K562 (cell line): ENCODE measurements at regions not wholly inside any gene's neighbourhood (a gene's known extent, or its start where the extent isn't known, plus 50 kb on each side); places are given as distances from the start of the nearest gene placed in this dataset.

Experiments used
- ATAC-seq: fragments of 200-7000 bp; cut with Tn5 transposase; 3 replicates; pipeline ENCODE4 v1.9.1; 2020; ENCODE audit warnings: moderate library complexity
- BruUV-seq: library from RNA; stranded (reverse); fragments of 400-500 nt; replicated peaks from 2 replicates; lab custom pipeline; 2021; lab: Mats Ljungman, UMichigan
- CTCF ChIA-PET: fragments of 300-600 bp; formaldehyde crosslinking; extraction: SDS; loops from one replicate; lab custom pipeline; 2021; ENCODE audit warnings: low intra/inter-chr PET ratio; lab: Yijun Ruan, JAX
- POLR2A ChIA-PET: fragments of 300-600, 350-650 bp; sonication (Branson Sonifier 250); formaldehyde crosslinking; extraction: SDS; loops from one replicate; lab custom pipeline; 2021; ENCODE audit warnings: antibody characterized with exemption, inconsistent platforms; lab: Yijun Ruan, JAX
- DNase-seq, 4 experiments: peaks; one replicate each; pipeline versions ENCODE4 v3.0.0 to v3.0.0-alpha.2; 2011 to 2018; ENCODE audit warnings: low spot score in 3 of 4, mixed read lengths in 3 of 4; ENCODE audit errors: extremely low read depth in 1 of 4
- FAIRE-seq: peaks from 2 replicates; lab custom pipeline; 2011; peaks lifted over from hg19 to GRCh38; lab: Jason Lieb, UNC
- H2AFZ ChIP-seq: 2 replicates; pipeline ENCODE4 v1.6.0; 2011; ENCODE audit warnings: low read depth, low read length, control low read depth, inconsistent platforms
- H3K27ac ChIP-seq: fragments of 200-600 bp; 3 replicates; pipeline ENCODE4 v1.8.0; 2011; ENCODE audit warnings: low read depth, mild to moderate bottlenecking, control low read depth, inconsistent platforms, low read length, moderate library complexity, mixed read lengths; ENCODE audit errors: extremely low read depth
- H3K27me3 ChIP-seq, 2 experiments: fragments of 300-600 bp in 1 of 2; 2 replicates in 1 of 2; 3 replicates in 1 of 2; pipeline versions ENCODE4 v1.6.0 to v1.8.0; 2011; ENCODE audit warnings: inconsistent platforms in 2 of 2, low read length in 2 of 2, mild to moderate bottlenecking in 1 of 2, mixed read lengths in 1 of 2, moderate library complexity in 1 of 2; ENCODE audit not compliant: control insufficient read depth in 2 of 2, insufficient read depth in 2 of 2
- H3K36me3 ChIP-seq: fragments of 300-600 bp; 3 replicates; pipeline ENCODE4 v1.8.0; 2011; ENCODE audit warnings: mild to moderate bottlenecking, low read length, inconsistent platforms; ENCODE audit not compliant: control insufficient read depth, insufficient read depth
- H3K4me1 ChIP-seq, 2 experiments: fragments of 200-600 bp in 1 of 2; replicated peaks in 1 of 2; 2 replicates in 1 of 2; 3 replicates in 1 of 2; pipeline versions ENCODE4 v1.5.1 to v1.8.0; 2011; ENCODE audit warnings: inconsistent platforms in 2 of 2, low read length in 2 of 2, mild to moderate bottlenecking in 1 of 2, mixed read lengths in 1 of 2, moderate library complexity in 1 of 2; ENCODE audit not compliant: control insufficient read depth in 2 of 2, insufficient read depth in 2 of 2
- H3K4me2 ChIP-seq: 2 replicates; pipeline ENCODE4 v1.6.1; 2011; ENCODE audit warnings: low read length, control low read depth, inconsistent platforms, mixed read lengths; ENCODE audit not compliant: insufficient read depth
- H3K4me3 ChIP-seq: fragments of 200-600 bp; sonication (generic), shearing (Covaris generic); 2 replicates; pipeline ENCODE4 v1.5.1; 2016; ENCODE audit warnings: control low read depth, inconsistent platforms
- H3K79me2 ChIP-seq: fragments of 200-600 bp; 3 replicates; pipeline ENCODE4 v1.8.0; 2011; ENCODE audit warnings: low read length, inconsistent platforms; ENCODE audit not compliant: control insufficient read depth, insufficient read depth
- H3K9ac ChIP-seq, 2 experiments: 2 replicates each; pipeline versions ENCODE4 v1.6.0 to v1.6.1; 2011; ENCODE audit warnings: low read depth in 2 of 2, low read length in 2 of 2, control low read depth in 1 of 2, inconsistent platforms in 1 of 2, mild to moderate bottlenecking in 1 of 2, mixed read lengths in 1 of 2; ENCODE audit not compliant: insufficient read depth in 1 of 2
- H3K9me1 ChIP-seq: one replicate; pipeline ENCODE4 v1.6.0; 2011; ENCODE audit warnings: inconsistent platforms, mild to moderate bottlenecking, low read length, moderate library complexity; ENCODE audit not compliant: control insufficient read depth, insufficient read depth
- H3K9me3 ChIP-seq: replicated peaks from 2 replicates; pipeline ENCODE4 v1.5.1; 2011; ENCODE audit warnings: low read depth, low read length, inconsistent platforms; ENCODE audit not compliant: control insufficient read depth, insufficient read depth
- H4K20me1 ChIP-seq: replicated peaks from 2 replicates; pipeline ENCODE4 v1.6.1; 2011; ENCODE audit warnings: low read length, inconsistent platforms, mixed read lengths; ENCODE audit not compliant: control insufficient read depth, insufficient read depth
- CAMTA2 ChIP-seq: fragments of 250-450 bp; sonication (Bioruptor Pico); conservative IDR thresholded peaks from 2 replicates; pipeline ENCODE4 v1.5.1; 2022
- FOXA1 ChIP-seq: fragments of 450-650 bp; IDR thresholded peaks from 2 replicates; pipeline ENCODE4 v1.6.1; 2016; ENCODE audit warnings: mild to moderate bottlenecking, borderline replicate concordance
- MCM5 ChIP-seq: fragments of 450-650 bp; IDR thresholded peaks from 2 replicates; pipeline ENCODE4 v1.6.1; 2016; ENCODE audit warnings: low read depth
- NCOA1 ChIP-seq: fragments of 450-650 bp; IDR thresholded peaks from 2 replicates; pipeline ENCODE4 v1.6.1; 2016; ENCODE audit warnings: low read depth
- NCOA4 ChIP-seq: fragments of 450-650 bp; IDR thresholded peaks from 2 replicates; pipeline ENCODE4 v1.6.1; 2018; ENCODE audit warnings: mild to moderate bottlenecking; ENCODE audit not compliant: partially characterized antibody
- SAP30 ChIP-seq: fragments of 200-600 bp; sonication (generic); IDR thresholded peaks from 2 replicates; pipeline ENCODE4 v1.6.1; 2012; ENCODE audit warnings: borderline replicate concordance, low read depth, mild to moderate bottlenecking, moderate library complexity, low read length, control low read depth, inconsistent platforms; ENCODE audit not compliant: insufficient read depth, poor library complexity, severe bottlenecking
- SLC30A9 ChIP-seq: fragments of 250-450 bp; sonication (Bioruptor Pico); IDR thresholded peaks from 2 replicates; pipeline ENCODE4 v1.8.0; 2022; ENCODE audit warnings: mild to moderate bottlenecking, moderate library complexity
- SMARCE1 ChIP-seq: fragments of 450-650 bp; IDR thresholded peaks from 2 replicates; pipeline ENCODE4 v1.7.1; 2016; ENCODE audit warnings: mild to moderate bottlenecking
- TAF7 ChIP-seq: fragments of 450-650 bp; IDR thresholded peaks from 2 replicates; pipeline ENCODE4 v1.6.1; 2016; ENCODE audit warnings: missing genetic modification characterization, missing compliant biosample characterization
- ZEB2 ChIP-seq: fragments of 450-650 bp; IDR thresholded peaks from 2 replicates; pipeline ENCODE4 v1.6.1; 2016
- ZNF263 ChIP-seq: sonication (generic); formaldehyde crosslinking; IDR thresholded peaks from 2 replicates; pipeline ENCODE4 v1.8.0; 2022; ENCODE audit warnings: mild to moderate bottlenecking, missing genetic modification reagents, borderline replicate concordance
- ZNF316 ChIP-seq: fragments of 450-650 bp; IDR thresholded peaks from 2 replicates; pipeline ENCODE4 v1.6.1; 2016
- ZNF609 ChIP-seq: sonication (generic); formaldehyde crosslinking; IDR thresholded peaks from 2 replicates; pipeline ENCODE4 v1.8.1; 2023; ENCODE audit warnings: missing genetic modification reagents, mild to moderate bottlenecking, borderline replicate concordance
- ZNF644 ChIP-seq: fragments of 200-800 bp; sonication (Bioruptor generic); IDR thresholded peaks from 2 replicates; pipeline ENCODE4 v1.6.1; 2016; ENCODE audit warnings: low read depth, missing genetic modification characterization, missing compliant biosample characterization
- ZNF766 ChIP-seq: fragments of 200-800 bp; sonication (Bioruptor generic); conservative IDR thresholded peaks from 2 replicates; pipeline ENCODE4 v1.6.1; 2016; ENCODE audit warnings: missing genetic modification characterization, missing compliant biosample characterization
- ZNF77 ChIP-seq: fragments of 250-450 bp; sonication (Bioruptor Pico); IDR thresholded peaks from 2 replicates; pipeline ENCODE4 v1.5.0; 2020
- ZNF785 ChIP-seq: fragments of 250-450 bp; sonication (Bioruptor Pico); IDR thresholded peaks from 2 replicates; pipeline ENCODE4 v1.4.0; 2020; ENCODE audit warnings: mild to moderate bottlenecking
- WGBS: fragments of 100-300 bp; shearing (Covaris generic); methylation state at CpG from one replicate; pipeline ENCODE4 v1.1.6; 2016; ENCODE audit warnings: low coverage, mixed read lengths; ENCODE audit not compliant: insufficient coverage; ENCODE audit errors: missing lambda C conversion rate; 5-methylcytosine and 5-hydroxymethylcytosine counted together
- in situ Hi-C: fragments of 300-500 bp; cut with MboI; formaldehyde crosslinking; loops from 4 replicates; pipeline ENCODE4 v1.15.0; 2018; ENCODE audit warnings: inconsistent platforms, mixed read lengths
- intact Hi-C: fragments of 100-400 bp; cut with micrococcal nuclease; formaldehyde crosslinking; loops from 2 replicates; pipeline ENCODE4 v1.14.2; 2022

DNA sequence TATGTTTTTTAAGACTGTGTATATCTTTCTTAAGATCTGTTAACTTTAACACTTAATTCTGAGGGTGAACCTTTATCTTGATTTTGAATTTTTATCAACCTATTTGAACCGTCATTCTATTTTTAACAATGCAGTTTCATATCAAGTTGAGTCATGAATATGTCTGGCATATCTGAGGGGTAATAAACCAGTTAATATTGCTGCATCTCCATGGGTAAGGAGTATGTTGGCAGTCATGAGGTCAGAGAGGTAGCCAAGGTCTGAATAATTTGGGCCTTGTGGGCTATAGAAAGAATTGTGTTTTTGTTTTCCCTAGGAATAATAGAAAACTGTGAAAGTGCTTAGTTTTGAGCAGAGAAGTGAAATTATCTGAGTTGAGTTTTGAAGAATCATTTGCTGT, 419.0 kb downstream of the PLK2 start:
- no peak overlapping the region for H3K4me2 ChIP-seq
- H3K9me1 ChIP-seq, result no peaks in the 10 kb centered on the region
- DNase-seq (no peak), ATAC-seq (no peak), FAIRE-seq (no peak)
- no TSS peak for BruUV-seq
- H3K27ac ChIP-seq, result no peak overlapping the region
- H3K9me3 ChIP-seq, result 0 out of 2 replicates have a peak, but pooled peaks cover 1% of the 10 kb centered on the region
- 0% methylated on average over 1 of the region's 1 CpG for WGBS
- in situ Hi-C loops, result no loop called here
- H3K36me3 ChIP-seq, result no peaks in the 10 kb centered on the region
- no peaks in the 10 kb centered on the region for H4K20me1 ChIP-seq
- no peaks in the 10 kb centered on the region for H3K79me2 ChIP-seq
- no peak overlapping the region for H3K4me3 ChIP-seq
- H3K4me1 ChIP-seq, result peaks cover 0 to 15% of the 10 kb centered on the region in 2 experiments; a peak in 2 of 5 replicates
- POLR2A ChIA-PET, result no interaction called here
- CTCF ChIA-PET, result no interaction called here
- H3K9ac ChIP-seq, result no peak overlapping the region
- H3K27me3 ChIP-seq, result no peaks in the 10 kb centered on the region
- no peak for TF ChIP-seq ZEB2
- no peak for TF ChIP-seq SLC30A9
- TF ChIP-seq ZNF263 (CRISPR knock-in tag), result no peak
- no peak for TF ChIP-seq NCOA1
- TF ChIP-seq CAMTA2 (CRISPR knock-in tag), result no peak
- no peak for TF ChIP-seq MCM5
- no peak for TF ChIP-seq FOXA1
- TF ChIP-seq ZNF644 (tag), result no peak
- no peak for TF ChIP-seq ZNF609
- no peak for TF ChIP-seq TAF7 (tag)
- no peak for TF ChIP-seq ZNF766 (CRISPR knock-in tag)
- no peak for TF ChIP-seq ZNF785 (CRISPR knock-in tag)
- no peak for TF ChIP-seq ZNF77 (CRISPR knock-in tag)
- TF ChIP-seq SAP30, result no peak
- no peak for TF ChIP-seq NCOA4
- TF ChIP-seq ZNF316, result no peak
- no peak for TF ChIP-seq SMARCE1
- H2AFZ ChIP-seq, result no peak overlapping the region
- intact Hi-C loops, result no loop called here
